H54 (cell line): ENCODE measurements at regions not wholly inside any gene's neighbourhood (a gene's known extent, or its start where the extent isn't known, plus 50 kb on each side); places are given as distances from the start of the nearest gene placed in this dataset.
"Not testable (repeated sequence)": the region's sequence is repeated elsewhere in the genome, so short reads cannot be mapped to it uniquely, and the experiment has no call there.

ENCODE experiments used
- DNase-seq: peaks from one replicate; pipeline ENCODE4 v3.0.0; 2011; ENCODE audit warnings: low spot score, mixed read lengths; ENCODE audit not compliant: insufficient read length
- FAIRE-seq: peaks from 3 replicates; lab custom pipeline; 2011; peaks lifted over from hg19 to GRCh38; lab: Jason Lieb, UNC
- POLR2A ChIP-seq: IDR thresholded peaks from 2 replicates; pipeline ENCODE4 v1.6.1; 2011; ENCODE audit warnings: low read depth, mild to moderate bottlenecking, low read length

- no peak for FAIRE-seq
- DNase-seq = no peak
- no peak for TF ChIP-seq POLR2A
Measured at GRCh38 chr4:128758314-128758922, 51.1 kb upstream of the JADE1 start.

GRCh38 chr4:128757712-128758111 is 51.8 kb upstream of the JADE1 start:
- no peak for DNase-seq
- no peak for TF ChIP-seq POLR2A

GRCh38 chr4:128751354-128751753 is 58.1 kb upstream of the JADE1 start:
- no peak for DNase-seq
- no peak for TF ChIP-seq POLR2A
- no peak for FAIRE-seq

More at GRCh38 chr4:128757712-128758111, 51.8 kb upstream of the JADE1 start:
- no peak for FAIRE-seq

- FAIRE-seq, DNase-seq: not testable (repeated sequence)
Measured at GRCh38 chr4:128741748-128742147, 67.8 kb upstream of the JADE1 start.

- FAIRE-seq (no peak), DNase-seq (no peak)
- TF ChIP-seq POLR2A = no peak
Measured at GRCh38 chr4:128737098-128737513, 72.4 kb upstream of the JADE1 start.

- DNase-seq (no peak), FAIRE-seq (no peak)
- no peak for TF ChIP-seq POLR2A
Measured at GRCh38 chr4:128735714-128736113, 73.8 kb upstream of the JADE1 start.

GRCh38 chr4:128728190-128728589 is 81.3 kb upstream of the JADE1 start:
- FAIRE-seq = no peak
- no peak for TF ChIP-seq POLR2A

GRCh38 chr4:128727658-128728057 is 81.8 kb upstream of the JADE1 start:
- DNase-seq = no peak
- no peak for FAIRE-seq
- no peak for TF ChIP-seq POLR2A

More at GRCh38 chr4:128728190-128728589, 81.3 kb upstream of the JADE1 start:
- no peak for DNase-seq

- FAIRE-seq = no peak
- DNase-seq = no peak
- TF ChIP-seq POLR2A = no peak
Measured at GRCh38 chr4:128725405-128726055, 84.0 kb upstream of the JADE1 start.

GRCh38 chr4:128722911-128723310 is 86.6 kb upstream of the JADE1 start:
- DNase-seq (no peak), FAIRE-seq (no peak)
- TF ChIP-seq POLR2A = no peak

GRCh38 chr4:128721896-128722295 is 87.6 kb upstream of the JADE1 start:
- TF ChIP-seq POLR2A = no peak
- FAIRE-seq (no peak), DNase-seq (no peak)

GRCh38 chr4:128720270-128720669 is 89.2 kb upstream of the JADE1 start:
- no peak for TF ChIP-seq POLR2A
- no peak for FAIRE-seq
- no peak for DNase-seq

GRCh38 chr4:128718768-128719167 is 90.7 kb upstream of the JADE1 start:
- FAIRE-seq (no peak), DNase-seq (no peak)

GRCh38 chr4:128716338-128716737 is 93.2 kb upstream of the JADE1 start:
- DNase-seq (no peak), FAIRE-seq (no peak)
- no peak for TF ChIP-seq POLR2A

More at GRCh38 chr4:128718768-128719167, 90.7 kb upstream of the JADE1 start:
- no peak for TF ChIP-seq POLR2A

- DNase-seq = no peak
- TF ChIP-seq POLR2A = no peak
- FAIRE-seq = no peak
Measured at GRCh38 chr4:128715616-128716015, 93.9 kb upstream of the JADE1 start.
